H1 (cell line): ENCODE measurements at regions not wholly inside any gene's neighbourhood (a gene's known extent, or its start where the extent isn't known, plus 50 kb on each side); places are given as distances from the start of the nearest gene placed in this dataset.

Source experiments
- CTCF ChIA-PET: fragments of 300-600 bp; sonication (Branson Sonifier 250); formaldehyde crosslinking; loops from one replicate; lab custom pipeline; 2021; ENCODE audit not compliant: partially characterized antibody; lab: Charles Lee
- POLR2A ChIA-PET: fragments of 300-600 bp; sonication (Branson Sonifier 250); formaldehyde crosslinking; loops from one replicate; lab custom pipeline; 2021; ENCODE audit warnings: inconsistent platforms; ENCODE audit not compliant: partially characterized antibody; lab: Charles Lee
- DNase-seq, 2 experiments: peaks; one replicate each; pipeline versions ENCODE4 v3.0.0 to v3.0.0-alpha.2; 2010 to 2022; ENCODE audit warnings: low spot score in 2 of 2, low read depth in 1 of 2, mixed read lengths in 1 of 2
- FAIRE-seq: peaks from 2 replicates; lab custom pipeline; 2011; peaks lifted over from hg19 to GRCh38; lab: Jason Lieb, UNC
- H2AFZ ChIP-seq: 2 replicates; pipeline ENCODE4 v1.8.1; 2012; ENCODE audit warnings: low read length, inconsistent platforms
- H2AK5ac ChIP-seq: 2 replicates; pipeline ENCODE4 v1.6.1; 2013; ENCODE audit warnings: low read depth, low read length
- H2BK120ac ChIP-seq: replicated peaks from 2 replicates; pipeline ENCODE3; 2013; ENCODE audit warnings: low read depth, low read length, inconsistent platforms
- H2BK12ac ChIP-seq: 2 replicates; pipeline ENCODE4 v1.6.1; 2013; ENCODE audit warnings: low read depth, low read length
- H2BK15ac ChIP-seq: 2 replicates; pipeline ENCODE4 v1.6.1; 2013; ENCODE audit warnings: low read length
- H2BK20ac ChIP-seq: 2 replicates; pipeline ENCODE4 v1.6.1; 2013; ENCODE audit warnings: low read length
- H2BK5ac ChIP-seq: 2 replicates; pipeline ENCODE4 v1.6.1; 2013; ENCODE audit warnings: low read depth, low read length
- H3K14ac ChIP-seq: 2 replicates; pipeline ENCODE4 v1.6.1; 2013; ENCODE audit warnings: inconsistent platforms; ENCODE audit not compliant: insufficient read length
- H3K18ac ChIP-seq: 2 replicates; pipeline ENCODE4 v1.6.1; 2013; ENCODE audit warnings: low read length; ENCODE audit errors: extremely low read depth
- H3K23ac ChIP-seq: 2 replicates; pipeline ENCODE4 v1.6.1; 2013; ENCODE audit warnings: inconsistent platforms; ENCODE audit not compliant: insufficient read length
- H3K23me2 ChIP-seq: 2 replicates; pipeline ENCODE4 v1.6.1; 2013; ENCODE audit warnings: low read depth, low read length
- H3K27ac ChIP-seq: 2 replicates; pipeline ENCODE4 v1.6.1; 2011; ENCODE audit warnings: low read depth, low read length, inconsistent platforms
- H3K27me3 ChIP-seq, 4 experiments: replicated peaks in 1 of 4; 1 replicate in 1 of 4; 2 replicates in 3 of 4; pipeline versions ENCODE4 v1.6.1 to v1.8.1; 2011 to 2013; ENCODE audit warnings: low read length in 3 of 4, mild to moderate bottlenecking in 3 of 4, inconsistent platforms in 2 of 4, mixed read lengths in 2 of 4, moderate library complexity in 1 of 4; ENCODE audit not compliant: control insufficient read depth in 3 of 4, insufficient read depth in 3 of 4; ENCODE audit errors: extremely low read depth in 1 of 4
- H3K36me3 ChIP-seq, 4 experiments: 2 replicates each; pipeline versions ENCODE4 v1.6.1 to v1.8.1; 2011 to 2013; ENCODE audit warnings: mild to moderate bottlenecking in 4 of 4, low read length in 3 of 4, moderate library complexity in 2 of 4, control low read depth in 1 of 4, inconsistent platforms in 1 of 4; ENCODE audit not compliant: insufficient read depth in 4 of 4, control insufficient read depth in 2 of 4
- H3K4ac ChIP-seq: replicated peaks from 2 replicates; pipeline ENCODE3; 2013; ENCODE audit warnings: low read length, low read depth, mixed read lengths, inconsistent platforms; ENCODE audit not compliant: insufficient read length
- H3K4me1 ChIP-seq, 4 experiments: replicated peaks in 1 of 4; 1 replicate in 1 of 4; 2 replicates in 3 of 4; pipeline versions ENCODE4 v1.6.1 to v1.8.1; 2011 to 2013; ENCODE audit warnings: low read length in 3 of 4, inconsistent platforms in 2 of 4, mixed read lengths in 1 of 4; ENCODE audit not compliant: insufficient read depth in 4 of 4, control insufficient read depth in 3 of 4
- H3K4me2 ChIP-seq, 2 experiments: 2 replicates each; pipeline versions ENCODE4 v1.6.1 to v1.8.1; 2011 to 2013; ENCODE audit warnings: low read depth in 2 of 2, low read length in 2 of 2, control low read depth in 1 of 2, inconsistent platforms in 1 of 2, mild to moderate bottlenecking in 1 of 2; ENCODE audit not compliant: insufficient read depth in 1 of 2
- H3K4me3 ChIP-seq, 4 experiments: fragments of 200-600, 300-600 bp in 1 of 4; sonication (generic), shearing (Covaris generic), sonication (Bioruptor Twin) in 1 of 4; 2 replicates each; pipeline versions ENCODE4 v1.5.1 to v1.8.1; 2011 to 2016; ENCODE audit warnings: low read length in 4 of 4, low read depth in 3 of 4, control low read depth in 2 of 4, inconsistent platforms in 2 of 4, mild to moderate bottlenecking in 2 of 4, mixed read lengths in 1 of 4, moderate library complexity in 1 of 4; ENCODE audit not compliant: insufficient read depth in 2 of 4; ENCODE audit errors: extremely low read depth in 1 of 4
- H3K56ac ChIP-seq: replicated peaks from 2 replicates; pipeline ENCODE3; 2013; ENCODE audit warnings: low read depth, mild to moderate bottlenecking, mixed read lengths, low read length, inconsistent platforms; ENCODE audit not compliant: insufficient read length
- H3K79me1 ChIP-seq: 2 replicates; pipeline ENCODE4 v1.6.1; 2013; ENCODE audit warnings: low read depth, low read length, control low read depth
- H3K79me2 ChIP-seq, 2 experiments: 2 replicates each; pipeline versions ENCODE4 v1.6.1 to v1.8.1; 2012 to 2013; ENCODE audit warnings: low read length in 2 of 2, mild to moderate bottlenecking in 2 of 2, inconsistent platforms in 1 of 2; ENCODE audit not compliant: insufficient read depth in 2 of 2, control insufficient read depth in 1 of 2
- H3K9ac ChIP-seq, 4 experiments: replicated peaks in 1 of 4; 1 replicate in 1 of 4; 2 replicates in 3 of 4; pipeline versions ENCODE4 v1.6.1 to v1.8.1; 2011 to 2013; ENCODE audit warnings: low read depth in 3 of 4, low read length in 3 of 4, control low read depth in 2 of 4, mild to moderate bottlenecking in 2 of 4, moderate library complexity in 2 of 4, inconsistent platforms in 1 of 4; ENCODE audit errors: extremely low read depth in 1 of 4
- H3K9me3 ChIP-seq, 2 experiments: 2 replicates each; pipeline versions ENCODE4 v1.6.1 to v1.8.1; 2012 to 2013; ENCODE audit warnings: mild to moderate bottlenecking in 2 of 2, moderate library complexity in 2 of 2, control low read depth in 1 of 2, inconsistent platforms in 1 of 2, low read depth in 1 of 2, low read length in 1 of 2, mixed read lengths in 1 of 2; ENCODE audit not compliant: insufficient read depth in 2 of 2
- H4K20me1 ChIP-seq, 2 experiments: replicated peaks in 1 of 2; 2 replicates each; pipeline versions ENCODE3 to v1.8.1; 2011 to 2013; ENCODE audit warnings: inconsistent platforms in 2 of 2, low read length in 2 of 2, mild to moderate bottlenecking in 1 of 2; ENCODE audit not compliant: insufficient read depth in 2 of 2, control insufficient read depth in 1 of 2
- H4K5ac ChIP-seq: 2 replicates; pipeline ENCODE4 v1.6.1; 2013; ENCODE audit warnings: low read length, low read depth, mixed read lengths, inconsistent platforms; ENCODE audit not compliant: insufficient read length
- H4K8ac ChIP-seq: 2 replicates; pipeline ENCODE4 v1.8.0; 2013; ENCODE audit warnings: mild to moderate bottlenecking, moderate library complexity, low read length, inconsistent platforms; ENCODE audit not compliant: insufficient read depth; ENCODE audit errors: extremely low read depth
- H4K91ac ChIP-seq: replicated peaks from 2 replicates; pipeline ENCODE3; 2013; ENCODE audit warnings: low read length, mixed read lengths, inconsistent platforms; ENCODE audit not compliant: insufficient read length
- BACH1 ChIP-seq: IDR thresholded peaks from 2 replicates; pipeline ENCODE4 v1.6.1; 2012; ENCODE audit warnings: low read length, improper control_type of control experiment
- BRCA1 ChIP-seq: IDR thresholded peaks from 2 replicates; pipeline ENCODE4 v1.6.1; 2012; ENCODE audit warnings: low read depth, low read length, improper control_type of control experiment
- CBX5 ChIP-seq: fragments of 300-800, 300-1000 bp; sonication (generic); IDR thresholded peaks from 2 replicates; pipeline ENCODE4 v1.7.1; 2016; ENCODE audit warnings: antibody characterized with exemption, low read length, low read depth
- CREB1 ChIP-seq: IDR thresholded peaks from 2 replicates; pipeline ENCODE4 v1.6.1; 2012; ENCODE audit warnings: inconsistent platforms
- FOSL1 ChIP-seq: IDR thresholded peaks from 2 replicates; pipeline ENCODE4 v1.6.1; 2011; ENCODE audit warnings: mild to moderate bottlenecking, low read depth, low read length, moderate library complexity; ENCODE audit not compliant: insufficient read depth
- GTF2F1 ChIP-seq: IDR thresholded peaks from 2 replicates; pipeline ENCODE4 v1.6.1; 2012; ENCODE audit warnings: low read depth, low read length, improper control_type of control experiment, borderline replicate concordance
- HDAC6 ChIP-seq: IDR thresholded peaks from one replicate; pipeline ENCODE4 v1.7.1; 2012; ENCODE audit warnings: low read depth, mild to moderate bottlenecking, inconsistent platforms, low read length, moderate library complexity
- KDM1A ChIP-seq: fragments of 200-600, 300-600 bp; sonication (generic); IDR thresholded peaks from 2 replicates; pipeline ENCODE4 v1.7.1; 2016; ENCODE audit warnings: mild to moderate bottlenecking, low read length, borderline replicate concordance
- KDM4A ChIP-seq: IDR thresholded peaks from one replicate; pipeline ENCODE4 v1.7.1; 2012; ENCODE audit warnings: low read depth, mild to moderate bottlenecking, moderate library complexity, low read length, inconsistent platforms; ENCODE audit not compliant: severe bottlenecking
- POU5F1 ChIP-seq: IDR thresholded peaks from 2 replicates; pipeline ENCODE4 v1.6.1; 2011; ENCODE audit warnings: low read depth, mild to moderate bottlenecking, low read length, moderate library complexity
- RAD21 ChIP-seq, 2 experiments: IDR thresholded peaks in 1 of 2; conservative IDR thresholded peaks in 1 of 2; 2 replicates each; pipeline ENCODE4 v1.6.1; 2011; ENCODE audit warnings: low read depth in 2 of 2, low read length in 2 of 2, improper control_type of control experiment in 1 of 2, inconsistent platforms in 1 of 2, mild to moderate bottlenecking in 1 of 2, moderate library complexity in 1 of 2
- RBBP5 ChIP-seq: IDR thresholded peaks from 2 replicates; pipeline ENCODE4 v1.7.1; 2012; ENCODE audit warnings: low read depth, mild to moderate bottlenecking, inconsistent platforms, low read length, moderate library complexity, borderline replicate concordance
- SIN3A ChIP-seq, 2 experiments: IDR thresholded peaks in 1 of 2; conservative IDR thresholded peaks in 1 of 2; 2 replicates each; pipeline ENCODE4 v1.6.1; 2011 to 2012; ENCODE audit warnings: low read length in 2 of 2, improper control_type of control experiment in 1 of 2, low read depth in 1 of 2, mild to moderate bottlenecking in 1 of 2
- TCF12 ChIP-seq: IDR thresholded peaks from 2 replicates; pipeline ENCODE4 v1.6.1; 2011; ENCODE audit warnings: low read depth, mild to moderate bottlenecking, low read length
- WGBS, 2 experiments: shearing (Covaris generic) in 1 of 2; methylation state at CpG; one replicate each; pipeline versions ENCODE4 v1.1.6 to v1.1.7; 2013 to 2015; ENCODE audit warnings: low lambda C conversion rate in 2 of 2, mixed read lengths in 2 of 2, inconsistent platforms in 1 of 2, low coverage in 1 of 2, missing lambda C conversion rate in 1 of 2; ENCODE audit not compliant: insufficient replicate concordance in 2 of 2, insufficient coverage in 1 of 2, insufficient read length in 1 of 2; ENCODE audit errors: extremely low coverage in 1 of 2, missing lambda C conversion rate in 1 of 2; 5-methylcytosine and 5-hydroxymethylcytosine counted together

DNA sequence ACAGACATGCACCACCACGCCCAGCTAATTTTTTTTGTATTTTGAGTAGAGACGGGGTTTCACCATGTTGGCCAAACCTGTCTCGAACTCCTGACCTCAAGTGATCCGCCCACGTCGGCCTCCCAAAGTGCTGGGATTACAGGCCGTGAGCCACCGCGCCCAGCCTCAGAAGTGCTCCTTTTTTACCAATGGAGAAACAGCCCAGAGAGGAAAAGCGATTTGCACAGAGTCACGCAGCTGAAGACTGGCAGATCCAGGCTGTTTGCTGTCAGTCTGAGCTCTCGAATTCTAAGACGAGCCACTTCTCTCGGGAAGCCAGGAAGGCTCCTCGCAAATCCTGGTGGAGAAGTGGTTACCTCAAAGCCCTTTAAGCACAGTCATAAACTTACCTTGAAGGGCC lies 57.4 kb upstream of the SDK1 start:
- no peak overlapping the region for H2AFZ ChIP-seq
- CTCF ChIA-PET, result interaction anchor here (0.7 kb wide), 1 partner anchor 156 kb away, joined by 3 read pairs; no protein-coding TSS in a partner anchor
- 92% methylated on average over 15 of the region's 15 CpGs; no CpG with 5 or more reads in 1 of the 2 experiments for WGBS, 2 experiments
- no peak for TF ChIP-seq FOSL1
- TF ChIP-seq BACH1, result no peak
- no peak for TF ChIP-seq TCF12
- no peak for TF ChIP-seq GTF2F1
- TF ChIP-seq CBX5, result no peak
- no peak for TF ChIP-seq SIN3A (conservative IDR thresholded peaks at IDR 0.05 in 1 of 2, IDR thresholded peaks at IDR 0.05 in 1 of 2; ENCODE audit: low read depth in 1 of 2, low read length in 2 of 2)
- no peak for TF ChIP-seq POU5F1
- TF ChIP-seq HDAC6, result no peak
- no peak for TF ChIP-seq RBBP5
- no peak for TF ChIP-seq BRCA1
- no peak for TF ChIP-seq KDM1A
- TF ChIP-seq RAD21 (IDR thresholded peaks at IDR 0.05 in 1 of 2, conservative IDR thresholded peaks at IDR 0.05 in 1 of 2; ENCODE audit: low read depth in 2 of 2, low read length in 2 of 2), result no peak
- no peak for TF ChIP-seq CREB1
- no peak for TF ChIP-seq KDM4A

More for the DNA sequence above, 57.4 kb upstream of the SDK1 start:
- no peak overlapping the region for H3K23ac ChIP-seq
- H3K36me3 ChIP-seq, result no peaks in the 10 kb centered on the region
- H2BK15ac ChIP-seq, result peak overlapping the region; percentile 8; the same call in 1 of the 2 replicates
- no peak overlapping the region for H4K91ac ChIP-seq
- no peak overlapping the region for H3K18ac ChIP-seq
- H2AK5ac ChIP-seq, result no peak overlapping the region
- DNase-seq (no peak), FAIRE-seq (no peak)
- no peaks in the 10 kb centered on the region for H3K23me2 ChIP-seq
- H3K27me3 ChIP-seq, result no peaks in the 10 kb centered on the region
- POLR2A ChIA-PET, result no interaction called here
- no peak overlapping the region for H3K4ac ChIP-seq
- H3K4me2 ChIP-seq, result no peak overlapping the region
- H4K20me1 ChIP-seq, result no peaks in the 10 kb centered on the region
- no peaks in the 10 kb centered on the region for H3K79me2 ChIP-seq
- no peak overlapping the region for H3K9ac ChIP-seq
- H3K27ac ChIP-seq, result no peak overlapping the region
- no peak overlapping the region for H4K5ac ChIP-seq
- H3K79me1 ChIP-seq, result no peaks in the 10 kb centered on the region
- H3K14ac ChIP-seq, result no peak overlapping the region
- no peak overlapping the region for H2BK12ac ChIP-seq
- no peak overlapping the region for H2BK5ac ChIP-seq
- H2BK120ac ChIP-seq, result no peak overlapping the region
- H3K56ac ChIP-seq, result no peak overlapping the region
- H3K4me1 ChIP-seq, result peaks cover 0 to 3% (median 1%) of the 10 kb centered on the region in 4 experiments; a peak in 2 of 7 replicates
- no peak overlapping the region for H4K8ac ChIP-seq
- no peak overlapping the region for H3K4me3 ChIP-seq
- no peak overlapping the region for H2BK20ac ChIP-seq
- 0 out of 4 replicates have a peak, but pooled peaks cover 0 to 4% of the 10 kb centered on the region in 2 experiments for H3K9me3 ChIP-seq
